CD14-positive monocyte (primary cell): ENCODE measurements at regions not wholly inside any gene's neighbourhood (a gene's known extent, or its start where the extent isn't known, plus 50 kb on each side); places are given as distances from the start of the nearest gene placed in this dataset.

Experiments used
- DNase-seq, 3 donors: peaks; one replicate each; pipeline ENCODE4 v3.0.0-alpha.2; 2011 to 2022
- H2AFZ ChIP-seq: 2 replicates; pipeline ENCODE4 v1.6.0; 2012; ENCODE audit warnings: mild to moderate bottlenecking, low read depth, low read length, inconsistent platforms; ENCODE audit not compliant: insufficient read depth, poor library complexity, severe bottlenecking
- H3K27ac ChIP-seq, 2 donors: 1 replicate in 1 of 2; 2 replicates in 1 of 2; pipeline ENCODE4 v1.5.1; 2012 to 2013; ENCODE audit warnings: low read length in 2 of 2, control low read depth in 1 of 2, inconsistent platforms in 1 of 2, low read depth in 1 of 2, mild to moderate bottlenecking in 1 of 2
- H3K27me3 ChIP-seq, 2 donors: one replicate each; pipeline versions ENCODE4 v1.6.0 to v1.6.1; 2011 to 2013; ENCODE audit warnings: low read length in 2 of 2; ENCODE audit not compliant: control insufficient read depth in 2 of 2, insufficient read depth in 2 of 2
- H3K36me3 ChIP-seq, 2 donors: replicated peaks in 1 of 2; 1 replicate in 1 of 2; 2 replicates in 1 of 2; pipeline versions ENCODE4 v1.5.1 to v1.6.1; 2012 to 2013; ENCODE audit warnings: low read length in 2 of 2, control low read depth in 1 of 2, inconsistent platforms in 1 of 2, mild to moderate bottlenecking in 1 of 2; ENCODE audit not compliant: insufficient read depth in 2 of 2, control insufficient read depth in 1 of 2
- H3K4me1 ChIP-seq, 2 donors: 1 replicate in 1 of 2; 2 replicates in 1 of 2; pipeline versions ENCODE4 v1.5.1 to v1.6.1; 2012 to 2013; ENCODE audit warnings: low read length in 2 of 2, control low read depth in 1 of 2, inconsistent platforms in 1 of 2, mild to moderate bottlenecking in 1 of 2, moderate library complexity in 1 of 2; ENCODE audit not compliant: insufficient read depth in 2 of 2, control insufficient read depth in 1 of 2
- H3K4me2 ChIP-seq: replicated peaks from 2 replicates; pipeline ENCODE3; 2012; ENCODE audit warnings: low read length, moderate library complexity, mild to moderate bottlenecking; ENCODE audit not compliant: poor library complexity, severe bottlenecking; ENCODE audit errors: extremely low read depth
- H3K4me3 ChIP-seq, 3 experiments: fragments of 200-600 bp in 1 of 3; sonication (generic) in 1 of 3; replicated peaks in 1 of 3; 1 replicate in 2 of 3; 2 replicates in 1 of 3; pipeline ENCODE4 v1.5.1; 2011 to 2013; ENCODE audit warnings: low read length in 3 of 3, mild to moderate bottlenecking in 3 of 3, control low read depth in 2 of 3, low read depth in 2 of 3, inconsistent platforms in 1 of 3, moderate library complexity in 1 of 3
- H3K79me2 ChIP-seq: 2 replicates; pipeline ENCODE4 v1.6.0; 2012; ENCODE audit warnings: mild to moderate bottlenecking, control low read depth, inconsistent platforms, low read length, moderate library complexity; ENCODE audit not compliant: insufficient read depth
- H3K9ac ChIP-seq: 2 replicates; pipeline ENCODE4 v1.6.0; 2017; ENCODE audit warnings: low read length, mild to moderate bottlenecking; ENCODE audit not compliant: insufficient read depth, poor library complexity, severe bottlenecking
- H3K9me3 ChIP-seq, 2 donors: replicated peaks in 1 of 2; 1 replicate in 1 of 2; 2 replicates in 1 of 2; pipeline versions ENCODE4 v1.5.1 to v1.6.1; 2012 to 2013; ENCODE audit warnings: low read length in 2 of 2, control low read depth in 1 of 2; ENCODE audit not compliant: control insufficient read depth in 1 of 2, insufficient read depth in 1 of 2
- H4K20me1 ChIP-seq: 2 replicates; pipeline ENCODE4 v1.6.0; 2012; ENCODE audit warnings: mild to moderate bottlenecking, low read length, control low read depth, moderate library complexity; ENCODE audit not compliant: insufficient read depth
- H3K27ac Mint-ChIP-seq, 7 donors: one replicate each; pipeline ENCODE4 v1.8.0; 2020; ENCODE audit warnings: mild to moderate bottlenecking in 7 of 7, mixed read lengths in 7 of 7, moderate library complexity in 6 of 7, inconsistent platforms in 2 of 7
- H3K27me3 Mint-ChIP-seq, 3 donors: one replicate each; pipeline ENCODE4 v1.8.0; 2021 to 2022; ENCODE audit warnings: low read depth in 3 of 3, mild to moderate bottlenecking in 3 of 3, mixed read lengths in 3 of 3, moderate library complexity in 3 of 3, inconsistent platforms in 1 of 3
- H3K36me3 Mint-ChIP-seq, 2 donors: one replicate each; pipeline ENCODE4 v1.8.0; 2020; ENCODE audit warnings: mixed read lengths in 2 of 2, inconsistent platforms in 1 of 2, mild to moderate bottlenecking in 1 of 2
- H3K4me1 Mint-ChIP-seq: one replicate; pipeline ENCODE4 v1.8.0; 2020; ENCODE audit warnings: mild to moderate bottlenecking, mixed read lengths
- H3K4me3 Mint-ChIP-seq, 2 donors: one replicate each; pipeline ENCODE4 v1.8.0; 2020; ENCODE audit warnings: mild to moderate bottlenecking in 2 of 2, mixed read lengths in 2 of 2, moderate library complexity in 1 of 2
- H3K9me3 Mint-ChIP-seq, 7 donors: one replicate each; pipeline ENCODE4 v1.8.0; 2020 to 2022; ENCODE audit warnings: mixed read lengths in 7 of 7, mild to moderate bottlenecking in 6 of 7, moderate library complexity in 6 of 7, inconsistent platforms in 2 of 7
- CTCF ChIP-seq: fragments of 200-600 bp; IDR thresholded peaks from one replicate; pipeline ENCODE4 v1.8.0; 2022; ENCODE audit warnings: antibody characterized with exemption, mild to moderate bottlenecking
- WGBS: methylation state at CpG from one replicate; pipeline ENCODE4 v1.1.5; 2013; ENCODE audit warnings: missing lambda C conversion rate; ENCODE audit not compliant: insufficient coverage; 5-methylcytosine and 5-hydroxymethylcytosine counted together
- intact Hi-C, 2 donors: fragments of 100-400 bp; cut with micrococcal nuclease; formaldehyde crosslinking; loops; one replicate each; pipeline versions ENCODE4 v1.15.0 to v1.15.1; 2023

GRCh38 chr16:6684076-6684673, 648.5 kb upstream of the RBFOX1 start:
- H3K27me3 Mint-ChIP-seq, result peaks cover 0 to 3% (median 2%) of the 10 kb centered on the region in 3 donors
- H3K27me3 ChIP-seq, result no peaks in the 10 kb centered on the region
- no peak overlapping the region for H3K27ac ChIP-seq
- no peak overlapping the region for H3K27ac Mint-ChIP-seq
- H2AFZ ChIP-seq, result no peak overlapping the region
- H3K36me3 ChIP-seq, result no peaks in the 10 kb centered on the region
- no peak overlapping the region for H3K4me3 Mint-ChIP-seq
- no peaks in the 10 kb centered on the region for H3K79me2 ChIP-seq
- H3K9ac ChIP-seq, result no peak overlapping the region
- DNase-seq, result no peak
- peaks cover 0 to 3% (median 1%) of the 10 kb centered on the region in 7 donors for H3K9me3 Mint-ChIP-seq
- no peaks in the 10 kb centered on the region for H4K20me1 ChIP-seq
- H3K4me2 ChIP-seq, result no peak overlapping the region
- intact Hi-C loops, result no loop called here
- 7% methylated on average over 3 of the region's 7 CpGs for WGBS
- H3K4me3 ChIP-seq, result no peak overlapping the region
- no peaks in the 10 kb centered on the region for H3K9me3 ChIP-seq
- no peaks in the 10 kb centered on the region for H3K4me1 ChIP-seq
- H3K4me1 Mint-ChIP-seq, result no peaks in the 10 kb centered on the region
- TF ChIP-seq CTCF, result no peak
- no peaks in the 10 kb centered on the region for H3K36me3 Mint-ChIP-seq

- Mint-ChIP-seq H3K9me3 (peaks cover 0 to 2% (median 0%) of the 10 kb centered on the region in 7 donors), H3K4me3 (no peak overlapping the region), H3K27me3 (peaks cover 0 to 3% (median 2%) of the 10 kb centered on the region in 3 donors), H3K36me3 (no peaks in the 10 kb centered on the region), H3K4me1 (no peaks in the 10 kb centered on the region), H3K27ac (no peak overlapping the region)
- Histone ChIP-seq H3K4me3 (no peak overlapping the region), H4K20me1 (no peaks in the 10 kb centered on the region), H3K27me3 (no peaks in the 10 kb centered on the region), H3K4me2 (no peak overlapping the region), H2AFZ (no peak overlapping the region), H3K36me3 (no peaks in the 10 kb centered on the region), H3K79me2 (no peaks in the 10 kb centered on the region), H3K9me3 (no peaks in the 10 kb centered on the region), H3K27ac (no peak overlapping the region), H3K4me1 (no peaks in the 10 kb centered on the region), H3K9ac (no peak overlapping the region)
- peak in 1 of 3 donors; percentile 9 for DNase-seq
- WGBS, result 25% methylated on average over 9 of the region's 19 CpGs
- intact Hi-C loops, result no loop called here
- TF ChIP-seq CTCF, result peak; percentile 83
Observed at GRCh38 chr16:6682142-6682811, 650.4 kb upstream of the RBFOX1 start.
